ENCODE measurements at regions not wholly inside any gene's neighbourhood (a gene's known extent, or its start where the extent isn't known, plus 50 kb on each side); places are given as distances from the start of the nearest gene placed in this dataset.

DNA sequence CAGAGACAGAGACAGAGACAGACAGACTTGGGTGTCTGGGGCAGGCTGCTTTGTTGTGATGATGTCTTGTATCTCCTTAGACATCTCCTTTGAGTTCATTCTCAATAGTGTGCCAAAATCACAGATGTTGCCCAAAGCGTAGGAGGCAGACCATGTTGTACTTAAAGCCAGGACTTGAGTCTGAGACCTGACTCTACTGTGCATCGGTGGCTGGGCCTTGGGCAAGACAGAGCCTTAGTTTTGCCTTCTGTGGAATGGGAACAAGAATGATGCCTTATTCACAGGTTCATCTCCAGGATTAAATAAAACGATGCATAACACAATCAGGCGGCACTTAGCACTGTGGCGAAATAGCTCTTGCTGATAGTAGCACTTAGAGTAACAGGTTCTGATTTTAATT is 230.3 kb downstream of the AACS start:
- DNase-seq (ENCODE audit: low read depth in 2 of 2), result no peak
- no peak for TF ChIP-seq CTCF (IDR thresholded peaks at IDR 0.05; ENCODE audit: low read depth, low read length)
- H3K4me3 ChIP-seq (replicated peaks in 1 of 2; ENCODE audit: low read depth in 2 of 2, low read length in 2 of 2), result no peak overlapping the region

DNA sequence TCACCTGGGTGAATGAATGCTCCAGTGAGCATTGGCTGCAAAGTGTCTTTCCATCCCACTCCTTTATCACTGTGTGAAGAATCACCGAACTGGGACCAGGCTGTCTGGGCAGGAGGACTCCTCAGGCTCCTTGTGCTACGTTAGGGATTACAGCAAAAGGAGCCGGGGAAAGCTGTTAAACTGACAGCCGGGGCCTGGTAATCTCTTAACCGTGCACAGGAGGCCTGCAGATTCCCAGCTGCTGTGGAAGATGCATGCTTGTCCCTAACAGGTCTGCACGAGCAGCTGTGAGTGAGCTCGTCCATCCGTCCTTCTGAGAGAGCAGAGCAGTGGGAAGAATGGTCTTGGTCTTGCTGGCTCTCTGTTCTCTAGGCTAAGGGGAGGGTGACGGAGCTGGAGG is 231.5 kb downstream of the AACS start:
- no peak for DNase-seq (ENCODE audit: low read depth in 2 of 2)
- TF ChIP-seq CTCF (IDR thresholded peaks at IDR 0.05; ENCODE audit: low read depth, low read length), result no peak
- no peak overlapping the region for H3K4me3 ChIP-seq (replicated peaks in 1 of 2; ENCODE audit: low read depth in 2 of 2, low read length in 2 of 2)

DNA sequence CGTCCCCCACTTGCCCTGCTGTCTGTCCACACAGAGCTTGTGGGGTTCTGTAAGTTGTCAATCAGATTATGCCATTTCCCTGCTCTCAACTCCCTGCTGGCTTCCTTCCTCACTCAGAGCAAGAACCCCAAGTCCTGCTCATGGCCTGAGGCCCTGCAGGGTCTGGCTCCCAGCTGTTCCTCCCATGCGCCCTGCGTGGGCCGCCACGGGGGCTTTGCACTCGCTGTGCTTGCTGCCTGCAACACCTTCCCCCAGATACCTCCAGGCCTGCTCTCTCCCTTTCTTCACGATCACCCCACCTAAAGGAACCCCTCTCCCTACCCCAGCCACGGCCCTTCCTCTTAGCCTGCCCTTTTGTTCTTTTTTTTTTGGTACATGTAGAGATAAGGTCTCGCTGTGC is 234.6 kb downstream of the AACS start:
- no peak for DNase-seq (ENCODE audit: low read depth in 2 of 2)
- H3K4me3 ChIP-seq (replicated peaks in 1 of 2; ENCODE audit: low read depth in 2 of 2, low read length in 2 of 2), result no peak overlapping the region
- TF ChIP-seq CTCF (IDR thresholded peaks at IDR 0.05; ENCODE audit: low read depth, low read length), result no peak

GRCh38 chr12:125300249-125300648 is 235.0 kb downstream of the AACS start:
- no peak for DNase-seq (ENCODE audit: low read depth in 2 of 2)
- no peak for TF ChIP-seq CTCF (IDR thresholded peaks at IDR 0.05; ENCODE audit: low read depth, low read length)

DNA sequence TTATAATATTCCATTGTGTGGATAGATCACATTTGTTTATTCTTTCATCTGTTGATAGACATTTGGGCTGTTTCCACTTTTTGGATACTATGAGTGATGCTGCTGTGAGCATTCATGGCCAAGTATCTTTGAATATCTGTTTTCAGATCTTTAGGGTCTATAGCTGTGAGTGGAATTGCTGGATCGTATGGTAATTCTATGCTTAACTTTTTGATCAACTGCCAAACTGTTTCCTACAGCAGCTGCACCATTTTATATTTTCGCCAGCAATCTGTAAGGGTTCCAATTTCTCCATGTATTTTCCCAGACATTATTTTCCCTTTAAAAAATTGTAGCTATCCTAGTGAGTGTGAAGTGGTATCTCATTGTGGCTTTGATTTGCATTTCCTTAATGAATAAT is 238.1 kb downstream of the AACS start:
- no peak overlapping the region for H3K4me3 ChIP-seq (replicated peaks in 1 of 2; ENCODE audit: low read depth in 2 of 2, low read length in 2 of 2)
- DNase-seq (ENCODE audit: low read depth in 2 of 2), result no peak
- no peak for TF ChIP-seq CTCF (IDR thresholded peaks at IDR 0.05; ENCODE audit: low read depth, low read length)

More at GRCh38 chr12:125300249-125300648, 235.0 kb downstream of the AACS start:
- no peak overlapping the region for H3K4me3 ChIP-seq (replicated peaks in 1 of 2; ENCODE audit: low read depth in 2 of 2, low read length in 2 of 2)

DNA sequence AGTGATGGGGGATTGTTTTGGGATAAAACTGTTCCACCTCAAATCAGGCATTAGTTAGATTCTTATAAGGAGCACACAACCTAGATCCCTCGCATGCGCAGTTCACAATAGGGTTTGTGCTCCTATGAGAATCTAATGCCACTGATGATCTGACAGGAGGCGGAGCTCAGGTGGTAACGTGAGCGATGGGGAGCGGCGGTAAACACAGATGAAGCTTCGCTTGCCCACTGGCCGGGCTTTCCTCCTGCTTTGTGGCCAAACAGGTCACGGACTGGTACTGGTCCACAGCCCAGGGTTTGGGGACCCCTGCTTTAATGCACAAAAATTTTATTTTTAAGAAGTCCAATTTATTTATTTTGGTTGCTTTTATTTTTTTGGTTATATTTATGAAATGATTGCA is 238.8 kb downstream of the AACS start:
- no peak for TF ChIP-seq CTCF (IDR thresholded peaks at IDR 0.05; ENCODE audit: low read depth, low read length)
- no peak overlapping the region for H3K4me3 ChIP-seq (replicated peaks in 1 of 2; ENCODE audit: low read depth in 2 of 2, low read length in 2 of 2)
- no peak for DNase-seq (ENCODE audit: low read depth in 2 of 2)

- H3K4me3 ChIP-seq (replicated peaks in 1 of 2; ENCODE audit: low read depth in 2 of 2, low read length in 2 of 2), result no peak overlapping the region
- no peak for TF ChIP-seq CTCF (IDR thresholded peaks at IDR 0.05; ENCODE audit: low read depth, low read length)
- no peak for DNase-seq (ENCODE audit: low read depth in 2 of 2)
Measured at GRCh38 chr12:125305231-125305630, 240.0 kb downstream of the AACS start.

All from cardiac fibroblast (primary cell).